SU-DHL-6 (cell line): ENCODE measurements at regions not wholly inside any gene's neighbourhood (a gene's known extent, or its start where the extent isn't known, plus 50 kb on each side); places are given as distances from the start of the nearest gene placed in this dataset.

Experiments
- H2AFZ ChIP-seq: fragments of 200-600 bp; sonication (generic); 2 replicates; pipeline ENCODE4 v1.6.1; 2014; ENCODE audit warnings: low read depth, mild to moderate bottlenecking, moderate library complexity, mixed read lengths, antibody characterized with exemption, low read length; ENCODE audit not compliant: severe bottlenecking
- H3F3A ChIP-seq: fragments of 200-600 bp; shearing (Covaris generic); 2 replicates; pipeline ENCODE4 v1.6.0; 2016; ENCODE audit warnings: antibody characterized with exemption, mild to moderate bottlenecking; ENCODE audit not compliant: insufficient read depth
- H3K27ac ChIP-seq: fragments of 200-600 bp; sonication (generic); 2 replicates; pipeline ENCODE4 v1.5.1; 2016; ENCODE audit warnings: low read depth, mild to moderate bottlenecking, low read length, moderate library complexity, mixed read lengths
- H3K27me3 ChIP-seq: fragments of 200-600 bp; sonication (generic), shearing (Covaris generic); 2 replicates; pipeline ENCODE4 v1.6.0; 2014; ENCODE audit warnings: mild to moderate bottlenecking, low read length
- H3K36me3 ChIP-seq: fragments of 200-600 bp; sonication (generic); 2 replicates; pipeline ENCODE4 v1.6.1; 2014; ENCODE audit warnings: mild to moderate bottlenecking, low read length, mixed read lengths
- H3K4me2 ChIP-seq: fragments of 300-600, 200-600 bp; shearing (Covaris generic), sonication (generic); 2 replicates; pipeline ENCODE4 v1.6.0; 2014; ENCODE audit warnings: low read length, low read depth, mild to moderate bottlenecking; ENCODE audit not compliant: poor library complexity, severe bottlenecking
- H3K4me3 ChIP-seq: fragments of 200-600 bp; sonication (generic); 2 replicates; pipeline ENCODE4 v1.5.1; 2014; ENCODE audit warnings: antibody characterized with exemption, low read length, mild to moderate bottlenecking, mixed read lengths; ENCODE audit not compliant: insufficient read depth, poor library complexity, severe bottlenecking
- H3K79me2 ChIP-seq: fragments of 200-600 bp; sonication (generic); 2 replicates; pipeline ENCODE4 v1.6.1; 2014; ENCODE audit warnings: mild to moderate bottlenecking, low read length, moderate library complexity; ENCODE audit not compliant: insufficient read depth
- H3K9ac ChIP-seq: fragments of 200-600 bp; sonication (generic); 2 replicates; pipeline ENCODE4 v1.7.0; 2014; ENCODE audit warnings: mild to moderate bottlenecking, low read length
- H3K9me2 ChIP-seq: fragments of 200-600 bp; sonication (generic); replicated peaks from 2 replicates; pipeline ENCODE4 v1.6.1; 2014; ENCODE audit warnings: low read length; ENCODE audit not compliant: insufficient read depth
- H3K9me3 ChIP-seq: fragments of 200-600 bp; sonication (generic); 2 replicates; pipeline ENCODE4 v1.6.1; 2014; ENCODE audit warnings: low read length, mixed read lengths; ENCODE audit not compliant: insufficient read depth
- H4K20me1 ChIP-seq: fragments of 200-600 bp; sonication (generic); 2 replicates; pipeline ENCODE4 v1.6.1; 2014; ENCODE audit warnings: low read depth, mild to moderate bottlenecking, antibody characterized with exemption, low read length, moderate library complexity, mixed read lengths
- EZH2phosphoT487 ChIP-seq: fragments of 200-600 bp; sonication (generic), shearing (Covaris generic); conservative IDR thresholded peaks from 2 replicates; pipeline ENCODE4 v1.6.1; 2018; ENCODE audit warnings: mild to moderate bottlenecking, antibody characterized with exemption, low read length, moderate library complexity, mixed read lengths
- TF ChIP-seq, protein P1 (sequence below): fragments of 200-600 bp; sonication (generic); IDR thresholded peaks from one replicate; pipeline ENCODE4 v1.5.1; 2017; ENCODE audit warnings: antibody characterized with exemption, mild to moderate bottlenecking, low read length, moderate library complexity; ENCODE audit not compliant: insufficient read depth, poor library complexity, severe bottlenecking

DNA sequence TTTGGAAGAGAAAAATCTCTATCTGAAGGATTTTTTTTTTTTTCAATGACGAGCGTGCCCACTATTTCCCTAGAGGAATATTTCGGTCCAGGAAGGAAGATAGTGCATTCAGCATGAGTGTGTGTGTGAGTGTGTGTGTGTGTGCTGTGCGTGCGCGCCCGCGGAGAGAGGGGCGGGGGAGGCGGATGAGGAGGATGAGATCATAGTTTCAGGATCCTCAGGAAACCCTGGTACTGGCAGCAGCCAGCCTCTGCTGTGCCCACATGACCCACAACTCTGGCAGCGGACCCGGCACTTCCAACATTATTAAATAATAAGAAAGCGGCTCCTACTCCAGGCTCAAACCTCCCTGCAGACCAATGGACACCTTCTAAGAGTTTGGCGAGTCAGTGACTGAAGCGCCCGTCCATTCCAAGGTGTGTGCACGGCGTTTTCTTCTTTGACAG is 217.0 kb upstream of the DTNA start:
- Histone ChIP-seq H4K20me1 (no peaks in the 10 kb centered on the region), H3K36me3 (no peaks in the 10 kb centered on the region), H2AFZ (no peak overlapping the region), H3F3A (no peaks in the 10 kb centered on the region), H3K27ac (no peak overlapping the region), H3K4me3 (no peak overlapping the region), H3K79me2 (no peaks in the 10 kb centered on the region), H3K9ac (no peak overlapping the region), H3K9me3 (no peaks in the 10 kb centered on the region), H3K27me3 (no peaks in the 10 kb centered on the region), H3K4me2 (no peak overlapping the region), H3K9me2 (no peaks in the 10 kb centered on the region)
- TF ChIP-seq EZH2phosphoT487, result no peak
- TF ChIP-seq, protein P1, sequence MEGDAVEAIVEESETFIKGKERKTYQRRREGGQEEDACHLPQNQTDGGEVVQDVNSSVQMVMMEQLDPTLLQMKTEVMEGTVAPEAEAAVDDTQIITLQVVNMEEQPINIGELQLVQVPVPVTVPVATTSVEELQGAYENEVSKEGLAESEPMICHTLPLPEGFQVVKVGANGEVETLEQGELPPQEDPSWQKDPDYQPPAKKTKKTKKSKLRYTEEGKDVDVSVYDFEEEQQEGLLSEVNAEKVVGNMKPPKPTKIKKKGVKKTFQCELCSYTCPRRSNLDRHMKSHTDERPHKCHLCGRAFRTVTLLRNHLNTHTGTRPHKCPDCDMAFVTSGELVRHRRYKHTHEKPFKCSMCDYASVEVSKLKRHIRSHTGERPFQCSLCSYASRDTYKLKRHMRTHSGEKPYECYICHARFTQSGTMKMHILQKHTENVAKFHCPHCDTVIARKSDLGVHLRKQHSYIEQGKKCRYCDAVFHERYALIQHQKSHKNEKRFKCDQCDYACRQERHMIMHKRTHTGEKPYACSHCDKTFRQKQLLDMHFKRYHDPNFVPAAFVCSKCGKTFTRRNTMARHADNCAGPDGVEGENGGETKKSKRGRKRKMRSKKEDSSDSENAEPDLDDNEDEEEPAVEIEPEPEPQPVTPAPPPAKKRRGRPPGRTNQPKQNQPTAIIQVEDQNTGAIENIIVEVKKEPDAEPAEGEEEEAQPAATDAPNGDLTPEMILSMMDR, result no peak

DNA sequence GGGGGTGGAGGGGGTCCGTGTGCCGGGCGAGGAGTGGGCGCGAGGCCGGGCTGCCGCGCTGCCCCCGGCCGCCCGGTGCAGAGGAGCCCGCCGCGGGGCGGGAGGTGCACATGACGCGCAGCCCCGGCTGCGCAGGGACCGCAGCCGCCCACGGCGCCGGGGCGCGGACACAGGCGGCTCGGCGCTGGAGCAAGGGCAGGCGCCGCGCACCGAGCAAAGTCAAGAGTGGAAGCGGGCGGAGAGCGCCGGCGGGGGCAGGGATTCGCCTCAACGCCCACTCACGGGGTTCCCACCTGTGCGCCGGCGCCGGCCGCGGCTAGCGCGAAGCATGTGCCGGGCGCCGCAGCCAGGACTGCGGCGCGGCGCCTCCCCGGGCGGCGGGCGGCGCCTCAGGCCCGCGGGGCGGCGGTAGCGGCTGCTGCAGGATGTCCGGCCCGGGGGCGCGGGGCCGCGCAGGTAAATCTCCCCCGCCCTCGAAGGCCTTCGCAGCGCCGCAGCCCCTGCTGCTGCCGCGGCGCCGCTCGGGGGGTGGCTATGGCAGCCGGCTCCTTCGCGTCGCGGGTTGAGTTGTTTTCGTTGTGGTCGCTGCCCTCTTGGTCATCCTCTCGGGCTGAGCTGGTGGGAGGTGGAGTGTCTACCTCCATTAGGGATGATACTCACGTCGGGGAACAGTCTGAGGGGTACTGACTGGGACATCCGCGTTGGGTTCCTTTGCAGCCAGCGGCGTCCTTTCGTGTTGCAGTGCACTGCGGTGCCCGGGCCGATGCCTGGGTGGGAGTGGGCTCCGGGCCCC is 216.3 kb upstream of the DTNA start:
- Histone ChIP-seq H3K9ac (no peak overlapping the region), H3K4me3 (no peak overlapping the region), H3K79me2 (no peaks in the 10 kb centered on the region), H3K9me3 (no peaks in the 10 kb centered on the region), H3K36me3 (no peaks in the 10 kb centered on the region), H3K4me2 (no peak overlapping the region), H4K20me1 (no peaks in the 10 kb centered on the region), H3K27ac (no peak overlapping the region), H3F3A (no peaks in the 10 kb centered on the region), H3K9me2 (no peaks in the 10 kb centered on the region), H2AFZ (no peak overlapping the region), H3K27me3 (no peaks in the 10 kb centered on the region)
- TF ChIP-seq, protein P1, result no peak
- TF ChIP-seq EZH2phosphoT487, result no peak

GRCh38 chr18:34494359-34494696 is 215.8 kb upstream of the DTNA start:
- H3F3A ChIP-seq, result no peaks in the 10 kb centered on the region
- no peaks in the 10 kb centered on the region for H4K20me1 ChIP-seq
- H3K4me2 ChIP-seq, result no peak overlapping the region
- TF ChIP-seq, protein P1, result no peak
- no peak for TF ChIP-seq EZH2phosphoT487
- no peak overlapping the region for H2AFZ ChIP-seq
- no peaks in the 10 kb centered on the region for H3K79me2 ChIP-seq
- no peak overlapping the region for H3K27ac ChIP-seq
- H3K4me3 ChIP-seq, result no peak overlapping the region
- no peaks in the 10 kb centered on the region for H3K9me2 ChIP-seq
- H3K36me3 ChIP-seq, result no peaks in the 10 kb centered on the region
- H3K9me3 ChIP-seq, result no peaks in the 10 kb centered on the region
- H3K9ac ChIP-seq, result no peak overlapping the region
- no peaks in the 10 kb centered on the region for H3K27me3 ChIP-seq
